ENCODE measurements at regions not wholly inside any gene's neighbourhood (a gene's known extent, or its start where the extent isn't known, plus 50 kb on each side); places are given as distances from the start of the nearest gene placed in this dataset.

- TF ChIP-seq CTCF (IDR thresholded peaks at IDR 0.05) (no peak), POLR2A (IDR thresholded peaks at IDR 0.05) (no peak), POLR2AphosphoS5 (IDR thresholded peaks at IDR 0.05; ENCODE audit: insufficient read depth in 1 of 2, low read depth in 1 of 2) (no peak)
These were observed 81.6 kb upstream of the MPDZ start for GRCh38 chr9:13361076-13361475.

All from vagina (tissue), 2 donors.